ENCODE measurements at regions not wholly inside any gene's neighbourhood (a gene's known extent, or its start where the extent isn't known, plus 50 kb on each side); places are given as distances from the start of the nearest gene placed in this dataset.

GRCh38 chr2:122100346-122100745 is 344.9 kb downstream of the TSN start:
- TF ChIP-seq CTCF (IDR thresholded peaks at IDR 0.05) (no peak), POLR2A (IDR thresholded peaks at IDR 0.05) (no peak)

Data from gastroesophageal sphincter (tissue), 3 donors.